Stomach (tissue), 4 donors: ENCODE measurements at regions not wholly inside any gene's neighbourhood (a gene's known extent, or its start where the extent isn't known, plus 50 kb on each side); places are given as distances from the start of the nearest gene placed in this dataset.

Experiments
- CTCF ChIP-seq, 7 experiments: fragments of 450-650 bp in 4 of 7; fragments of 200-600 bp in 3 of 7; sonication (generic) in 3 of 7; IDR thresholded peaks; one replicate each; pipeline ENCODE4 v1.5.1; 2016 to 2019; ENCODE audit warnings: antibody characterized with exemption in 7 of 7, control low read depth in 2 of 7, mild to moderate bottlenecking in 1 of 7
- EP300 ChIP-seq: sonication (generic); formaldehyde crosslinking; IDR thresholded peaks from one replicate; pipeline ENCODE4 v1.6.1; 2017; ENCODE audit warnings: antibody characterized with exemption

- TF ChIP-seq CTCF (IDR thresholded peaks at IDR 0.05) (no peak), EP300 (no peak)
Observed at GRCh38 chr6:166079841-166080240, 87.8 kb downstream of the TBXT start.
